ENCODE measurements at regions not wholly inside any gene's neighbourhood (a gene's known extent, or its start where the extent isn't known, plus 50 kb on each side); places are given as distances from the start of the nearest gene placed in this dataset.
A peak's percentile ranks its signal among the peaks of the same experiment; 100 is the strongest.
"Not testable (repeated sequence)": the region's sequence is repeated elsewhere in the genome, so short reads cannot be mapped to it uniquely, and the experiment has no call there.

GRCh38 chr14:89549381-89550125 lies 132.5 kb upstream of the FOXN3 start:
- Histone ChIP-seq H3K9me3 (ENCODE audit: control insufficient read depth, low read length) (no peaks in the 10 kb centered on the region), H3K27me3 (ENCODE audit: control insufficient read depth, insufficient read depth, low read length) (no peaks in the 10 kb centered on the region), H3K9ac (no peak overlapping the region), H3K27ac (no peak overlapping the region), H3K4me1 (peaks cover 22% of the 10 kb centered on the region), H3K4me2 (ENCODE audit: low read length) (no peak overlapping the region), H2AFZ (no peak overlapping the region), H3K36me3 (ENCODE audit: control insufficient read depth, insufficient read depth, low read length) (no peaks in the 10 kb centered on the region), H3K79me2 (peaks cover 31% of the 10 kb centered on the region), H3K4me3 (ENCODE audit: low read depth, low read length) (no peak overlapping the region)
- no peak for TF ChIP-seq CTCF (IDR thresholded peaks at IDR 0.05)

- Histone ChIP-seq H3K79me2 (peaks cover 31% of the 10 kb centered on the region), H3K4me1 (peaks cover 26% of the 10 kb centered on the region)
- not testable (repeated sequence) for H2AFZ ChIP-seq; H3K4me3 ChIP-seq (ENCODE audit: low read depth, low read length); H3K9ac ChIP-seq; H3K27me3 ChIP-seq (ENCODE audit: control insufficient read depth, insufficient read depth, low read length); H3K36me3 ChIP-seq (ENCODE audit: control insufficient read depth, insufficient read depth, low read length); H3K27ac ChIP-seq; H3K4me2 ChIP-seq (ENCODE audit: low read length); H3K9me3 ChIP-seq (ENCODE audit: control insufficient read depth, low read length)
These were observed 130.0 kb upstream of the FOXN3 start for GRCh38 chr14:89547047-89547446.

- TF ChIP-seq CTCF (IDR thresholded peaks at IDR 0.05): no peak
- H3K4me1 ChIP-seq: peaks cover 5% of the 10 kb centered on the region
- H3K79me2 ChIP-seq: peaks cover 30% of the 10 kb centered on the region
These were observed 127.7 kb upstream of the FOXN3 start for GRCh38 chr14:89544636-89545301.

GRCh38 chr14:89543425-89543790 lies 126.4 kb upstream of the FOXN3 start:
- H3K27ac ChIP-seq: no peak overlapping the region
- no peak overlapping the region for H2AFZ ChIP-seq
- H3K79me2 ChIP-seq: peaks cover 31% of the 10 kb centered on the region
- no peak for TF ChIP-seq CTCF (IDR thresholded peaks at IDR 0.05)
- H3K4me3 ChIP-seq (ENCODE audit: low read depth, low read length): no peak overlapping the region
- peaks cover 10% of the 10 kb centered on the region for H3K4me1 ChIP-seq
- no peak overlapping the region for H3K4me2 ChIP-seq (ENCODE audit: low read length)
- no peaks in the 10 kb centered on the region for H3K36me3 ChIP-seq (ENCODE audit: control insufficient read depth, insufficient read depth, low read length)
- H3K9me3 ChIP-seq (ENCODE audit: control insufficient read depth, low read length): no peaks in the 10 kb centered on the region
- H3K27me3 ChIP-seq (ENCODE audit: control insufficient read depth, insufficient read depth, low read length): no peaks in the 10 kb centered on the region
- H3K9ac ChIP-seq: no peak overlapping the region

More at GRCh38 chr14:89544636-89545301, 127.7 kb upstream of the FOXN3 start:
- Histone ChIP-seq H3K36me3 (ENCODE audit: control insufficient read depth, insufficient read depth, low read length) (no peaks in the 10 kb centered on the region), H3K9ac (no peak overlapping the region), H2AFZ (no peak overlapping the region), H3K27ac (no peak overlapping the region), H3K9me3 (ENCODE audit: control insufficient read depth, low read length) (no peaks in the 10 kb centered on the region), H3K4me3 (ENCODE audit: low read depth, low read length) (no peak overlapping the region), H3K27me3 (ENCODE audit: control insufficient read depth, insufficient read depth, low read length) (no peaks in the 10 kb centered on the region), H3K4me2 (ENCODE audit: low read length) (no peak overlapping the region)

- no peak overlapping the region for H3K4me3 ChIP-seq (ENCODE audit: low read depth, low read length)
- no peak overlapping the region for H3K27ac ChIP-seq
- no peaks in the 10 kb centered on the region for H3K36me3 ChIP-seq (ENCODE audit: control insufficient read depth, insufficient read depth, low read length)
- H3K4me1 ChIP-seq: peaks cover 10% of the 10 kb centered on the region
- TF ChIP-seq CTCF (IDR thresholded peaks at IDR 0.05): no peak
- no peak overlapping the region for H2AFZ ChIP-seq
- no peak overlapping the region for H3K9ac ChIP-seq
- H3K79me2 ChIP-seq: peaks cover 28% of the 10 kb centered on the region
- H3K27me3 ChIP-seq (ENCODE audit: control insufficient read depth, insufficient read depth, low read length): no peaks in the 10 kb centered on the region
- H3K9me3 ChIP-seq (ENCODE audit: control insufficient read depth, low read length): no peaks in the 10 kb centered on the region
- H3K4me2 ChIP-seq (ENCODE audit: low read length): peak overlapping the region; percentile 6
These were observed 125.9 kb upstream of the FOXN3 start for GRCh38 chr14:89542786-89543424.
